T-helper 2 cell treated with Interferon-gamma antibody and Interleukin-4, amounts not matched to agents 100 ng/mL and 5 ng/mL, for 36 hours (primary cell): ENCODE measurements at regions not wholly inside any gene's neighbourhood (a gene's known extent, or its start where the extent isn't known, plus 50 kb on each side); places are given as distances from the start of the nearest gene placed in this dataset.

Source experiments
- intact Hi-C: fragments of 100-400 bp; cut with micrococcal nuclease; formaldehyde crosslinking; loops from one replicate; pipeline ENCODE4 v1.15.1; 2023

DNA sequence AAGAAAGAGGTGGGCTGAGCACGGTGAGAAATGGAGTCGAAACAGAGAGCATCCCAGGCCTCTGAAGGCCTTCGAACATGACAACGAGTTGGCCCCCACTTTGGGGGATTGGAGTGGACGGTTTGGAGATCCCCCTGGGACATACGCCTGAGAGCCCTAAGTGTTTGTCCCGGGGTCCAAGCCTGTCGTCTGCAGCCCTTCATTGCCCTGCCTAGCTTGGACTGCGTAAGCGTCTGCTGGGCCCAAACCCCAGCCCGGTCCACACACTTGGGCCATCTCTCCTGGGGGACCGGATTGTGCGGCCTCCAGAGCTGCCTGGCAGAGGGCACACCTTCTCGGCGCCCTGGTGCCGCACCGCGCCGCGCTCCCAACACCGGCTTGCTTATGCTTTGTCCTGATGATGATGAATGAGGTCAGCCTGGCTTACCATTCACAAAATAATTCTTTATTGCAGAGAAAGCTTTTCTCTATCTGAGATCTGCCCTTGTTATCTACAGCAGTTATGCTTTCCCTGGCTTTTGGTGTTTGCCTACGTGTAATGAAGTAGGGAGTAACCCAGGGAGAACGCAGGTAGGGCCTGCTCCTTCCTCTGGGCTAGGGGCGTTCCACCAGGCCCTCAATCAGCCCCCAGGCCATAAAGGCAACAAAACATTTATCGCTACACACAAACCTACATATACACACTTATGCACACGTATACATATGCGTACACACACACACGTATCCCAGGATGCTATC lies 85.9 kb upstream of the PPARA start:
- intact Hi-C loops, result no loop called here

DNA sequence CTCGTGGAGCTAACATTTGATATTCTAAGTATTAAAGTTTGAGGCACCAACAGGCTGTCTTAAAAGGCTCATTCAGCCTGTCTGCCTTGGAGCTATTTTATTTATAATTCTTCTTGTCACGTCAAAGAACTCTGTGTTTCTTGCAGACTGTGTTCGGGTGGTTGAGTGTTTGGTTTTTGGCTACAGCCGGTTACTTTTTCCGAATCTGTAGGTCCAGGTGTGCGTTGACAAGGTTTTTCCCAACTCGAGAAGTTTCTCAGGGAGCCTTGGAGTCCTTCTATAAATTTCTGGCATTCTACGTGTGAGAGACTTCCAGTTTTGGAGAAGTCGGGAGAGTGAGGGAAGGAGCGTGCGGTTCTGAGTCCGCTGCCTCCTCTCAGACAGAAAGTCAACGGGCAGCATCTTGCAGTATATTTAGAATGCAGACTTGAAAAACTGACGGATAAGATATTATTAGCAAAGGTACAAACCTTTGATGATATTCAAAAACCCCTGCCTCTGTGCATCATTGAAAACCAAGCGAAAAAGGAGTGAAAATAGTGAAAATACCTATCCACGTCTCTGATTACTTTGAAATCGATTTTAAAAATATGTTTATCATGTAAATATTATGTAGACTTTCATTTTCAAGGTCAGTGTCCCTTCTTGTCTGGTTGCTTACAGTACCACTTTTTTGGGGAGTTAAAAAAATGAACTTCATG lies 85.2 kb upstream of the PPARA start:
- intact Hi-C loops, result no loop called here

- intact Hi-C loops, result no loop called here
Observed at GRCh38 chr22:46065691-46066454, 84.5 kb upstream of the PPARA start.

DNA sequence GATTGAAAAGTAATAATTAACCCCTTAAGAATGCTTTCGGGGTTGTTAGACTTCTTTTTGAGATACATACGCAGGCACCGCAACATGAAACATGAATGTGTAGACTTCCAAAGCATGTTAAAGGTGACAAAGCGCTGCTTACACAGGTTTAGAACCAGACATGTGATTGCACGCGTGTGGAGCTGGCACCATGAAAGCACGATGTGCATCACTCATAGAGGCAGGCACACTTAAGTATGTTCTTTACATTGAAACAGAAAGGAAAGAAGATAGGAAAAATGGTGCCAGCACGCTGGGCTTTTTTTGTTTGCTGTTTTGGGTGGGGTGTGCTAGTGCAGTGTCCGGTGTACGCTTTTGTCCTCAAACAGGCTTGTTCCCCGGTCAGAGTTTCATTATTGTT lies 83.6 kb upstream of the PPARA start:
- intact Hi-C loops, result no loop called here

DNA sequence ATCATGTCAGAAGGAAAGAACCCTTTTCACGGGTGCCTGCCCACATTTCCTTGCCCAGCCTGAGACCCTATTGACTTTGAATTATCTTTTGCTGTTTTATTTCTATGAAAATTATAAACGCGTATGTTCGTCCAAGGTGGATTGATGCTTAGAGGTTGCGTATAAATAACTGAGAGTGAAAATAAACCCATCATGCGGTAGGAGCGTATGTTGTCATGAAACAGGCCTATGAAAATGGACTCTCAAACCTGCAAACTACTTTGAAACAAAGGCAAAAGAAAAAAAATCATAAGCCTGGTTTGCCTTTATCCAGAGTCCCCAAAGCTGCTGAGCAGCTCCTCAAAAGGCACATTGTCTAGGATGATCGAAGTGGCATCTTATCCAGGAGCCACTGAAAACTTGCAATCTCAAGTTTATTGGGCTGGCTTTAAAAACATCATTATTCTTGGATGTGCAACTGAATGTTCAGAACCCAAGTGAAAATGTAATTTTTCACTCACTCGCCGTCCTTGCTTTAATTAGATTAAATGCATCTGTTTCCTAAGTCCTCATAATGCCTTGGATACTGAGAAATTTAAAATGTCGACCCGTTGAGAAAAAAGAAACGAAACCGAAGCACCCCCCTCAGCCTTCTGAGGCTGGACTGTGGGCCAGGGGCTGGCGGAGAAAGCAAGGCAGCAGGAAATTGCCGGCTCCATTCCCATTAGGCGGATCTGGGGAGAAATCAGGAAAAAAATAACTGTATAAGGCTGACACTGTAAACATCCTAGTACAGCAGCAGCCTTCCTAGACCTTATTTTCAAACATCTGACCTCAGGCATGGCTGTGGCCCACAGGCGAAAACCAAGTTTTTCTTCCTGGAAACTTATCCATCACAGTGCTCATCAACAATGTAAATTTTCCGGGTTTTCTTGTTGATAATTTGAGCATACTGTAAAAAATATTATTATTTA lies 82.9 kb upstream of the PPARA start:
- intact Hi-C loops, result no loop called here

DNA sequence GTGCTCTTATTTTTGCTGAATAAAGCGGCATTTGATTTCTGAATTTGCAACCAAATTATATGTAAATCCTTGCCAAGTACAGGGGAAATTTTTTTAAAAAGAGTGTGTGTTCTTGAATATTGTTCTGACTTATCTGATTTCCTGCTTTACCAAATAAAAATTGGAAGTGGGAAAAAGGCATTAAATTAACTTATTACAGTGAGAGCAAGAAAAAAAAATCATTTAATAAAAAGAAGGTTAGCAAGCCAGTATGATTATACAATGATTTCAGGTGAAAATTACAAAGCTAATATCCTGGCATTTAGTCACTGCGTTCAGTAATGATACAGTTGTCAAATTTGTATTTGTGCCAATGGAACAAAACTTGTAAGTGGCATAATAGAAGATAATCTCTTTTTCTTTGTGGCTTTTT lies 82.1 kb upstream of the PPARA start:
- intact Hi-C loops, result no loop called here

- intact Hi-C loops, result loop anchor here (1.0 kb wide), 1 partner anchor 11 kb away; no protein-coding TSS in a partner anchor
Observed at GRCh38 chr22:46068593-46069491, 81.5 kb upstream of the PPARA start.

- intact Hi-C loops, result loop anchor here (1.0 to 10.0 kb wide), 3 partner anchors 11 to 55 kb away; no protein-coding TSS in a partner anchor
Observed at GRCh38 chr22:46069521-46070214, 80.7 kb upstream of the PPARA start.

- intact Hi-C loops, result loop anchor here (1.0 to 10.0 kb wide), 2 partner anchors 35 to 56 kb away; no protein-coding TSS in a partner anchor
Observed at GRCh38 chr22:46070215-46070802, 80.0 kb upstream of the PPARA start.

- intact Hi-C loops, result loop anchor here (1.0 to 10.0 kb wide), 2 partner anchors 36 to 56 kb away; no protein-coding TSS in a partner anchor
Observed at GRCh38 chr22:46070803-46071450, 79.4 kb upstream of the PPARA start.

- intact Hi-C loops, result loop anchor here (10.0 kb wide), 1 partner anchor 57 kb away; no protein-coding TSS in a partner anchor
Observed at GRCh38 chr22:46071451-46072109, 78.7 kb upstream of the PPARA start.

GRCh38 chr22:46072110-46072881 lies 78.0 kb upstream of the PPARA start:
- intact Hi-C loops, result loop anchor here (10.0 kb wide), 1 partner anchor 57 kb away; no protein-coding TSS in a partner anchor

DNA sequence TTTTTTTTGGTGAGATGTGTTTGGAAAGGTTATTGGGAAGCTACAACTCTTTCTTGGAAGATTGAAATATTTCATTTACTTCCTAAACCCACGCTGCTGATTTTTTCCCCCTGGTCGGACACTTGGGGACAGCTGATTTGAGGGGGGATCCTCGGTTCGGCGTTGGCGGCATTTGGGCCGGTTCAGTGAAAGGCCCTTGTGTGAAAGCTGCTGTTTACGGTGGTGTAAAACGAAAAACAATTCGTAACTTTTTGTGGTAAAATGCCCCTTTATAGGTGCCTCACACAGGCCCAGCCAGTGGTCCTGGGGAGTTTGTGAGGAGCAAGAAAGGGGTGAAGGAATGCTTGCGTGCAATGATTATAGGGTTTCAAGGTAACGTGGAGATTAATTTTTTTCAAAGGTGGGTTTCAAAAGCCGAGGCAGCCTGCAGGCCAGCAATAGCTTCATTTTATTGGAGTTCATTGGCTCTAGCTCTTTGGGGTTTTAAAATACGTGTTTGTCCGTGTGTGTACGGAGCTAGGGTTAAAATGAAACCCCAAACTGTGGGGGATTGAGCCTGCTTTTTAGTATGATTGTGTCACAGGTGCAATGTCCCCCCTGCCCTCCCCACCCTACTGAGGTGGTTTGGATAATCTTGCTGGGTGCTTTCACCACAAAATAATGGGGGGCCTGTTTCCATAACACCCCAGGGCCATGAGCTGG lies 77.2 kb upstream of the PPARA start:
- intact Hi-C loops, result loop anchor here (10.0 kb wide), 1 partner anchor 58 kb away; no protein-coding TSS in a partner anchor

- intact Hi-C loops, result loop anchor here (10.0 kb wide), 1 partner anchor 59 kb away; no protein-coding TSS in a partner anchor
Observed at GRCh38 chr22:46073683-46074504, 76.4 kb upstream of the PPARA start.
